HG03558 (cell line): ENCODE measurements at regions not wholly inside any gene's neighbourhood (a gene's known extent, or its start where the extent isn't known, plus 50 kb on each side); places are given as distances from the start of the nearest gene placed in this dataset.

ENCODE experiments used
- ATAC-seq: cut with Tn5 transposase; IDR thresholded peaks from one replicate; pipeline ENCODE4 v1.9.1; 2021; ENCODE audit warnings: moderate number of reproducible peaks; ENCODE audit not compliant: unreplicated experiment; ENCODE audit errors: extremely low read depth

DNA sequence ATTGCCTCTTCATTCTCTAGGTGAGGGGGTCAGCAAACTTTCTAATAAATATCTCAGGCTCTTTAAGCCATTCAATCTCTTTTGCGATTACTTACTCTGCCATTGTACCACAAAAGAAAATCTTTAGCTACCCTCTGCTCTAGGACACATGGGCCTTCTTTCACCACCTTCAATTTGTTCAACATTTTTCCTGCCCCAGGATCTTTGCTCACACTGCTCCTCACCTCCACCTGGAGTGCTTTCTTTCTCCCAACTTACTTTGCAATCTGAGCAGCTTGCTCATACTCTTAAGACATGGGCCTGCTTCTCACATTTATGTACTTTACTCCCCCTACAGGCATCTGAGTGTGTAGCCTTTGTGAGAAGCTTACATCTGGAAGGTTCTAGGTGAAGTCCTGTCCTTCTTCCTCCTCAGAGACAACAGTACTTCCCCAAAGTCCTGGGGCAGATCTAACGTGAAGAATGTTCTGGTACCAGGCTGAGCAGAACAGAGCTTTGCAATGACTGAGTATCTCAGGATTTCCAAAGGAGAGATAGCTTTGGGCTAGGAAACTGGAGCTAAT lies 55.0 kb upstream of the PRDM5 start:
- ATAC-seq: peak; percentile 71

- no peak for ATAC-seq
Observed at GRCh38 chr4:120973207-120973606, 50.7 kb upstream of the PRDM5 start.
